ENCODE measurements at regions not wholly inside any gene's neighbourhood (a gene's known extent, or its start where the extent isn't known, plus 50 kb on each side); places are given as distances from the start of the nearest gene placed in this dataset.

- no peak for TF ChIP-seq CTCF (IDR thresholded peaks at IDR 0.05)
- no peak for TF ChIP-seq POLR2A (IDR thresholded peaks at IDR 0.05)
Measured at GRCh38 chr3:80261082-80261481, 493.3 kb upstream of the ROBO1 start.

Data from prostate gland (tissue), 2 donors.